ENCODE measurements at regions not wholly inside any gene's neighbourhood (a gene's known extent, or its start where the extent isn't known, plus 50 kb on each side); places are given as distances from the start of the nearest gene placed in this dataset.

DNA sequence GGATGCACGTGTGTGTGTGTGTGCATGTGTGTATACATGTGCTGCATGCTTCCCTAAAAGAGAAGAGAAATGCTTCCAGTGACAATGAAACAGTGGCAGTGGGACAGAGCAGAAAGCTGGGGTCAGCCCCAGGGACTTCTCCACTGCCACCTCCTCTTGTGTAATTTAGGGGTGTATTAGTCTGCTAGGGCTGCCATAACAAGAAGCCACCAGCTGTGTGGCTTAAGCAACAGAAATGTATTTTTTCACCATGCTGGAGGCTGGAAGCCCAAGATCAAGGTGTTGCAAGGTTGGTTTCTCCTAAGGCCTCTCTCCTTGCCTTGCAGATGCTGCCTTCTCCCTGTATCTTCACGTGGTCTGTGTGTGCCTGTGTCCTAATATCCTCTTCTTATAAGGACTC, 190.5 kb downstream of the CXCL12 start:
- Histone ChIP-seq H3K9me3 (ENCODE audit: low read length) (no peaks in the 10 kb centered on the region), H3K27me3 (ENCODE audit: control insufficient read depth in 1 of 2, insufficient read depth in 2 of 2, low read length in 2 of 2) (no peaks in the 10 kb centered on the region), H3K4me3 (ENCODE audit: low read depth in 1 of 2, low read length in 2 of 2) (no peak overlapping the region), H3K27ac (ENCODE audit: low read depth, low read length) (no peak overlapping the region), H3K9ac (ENCODE audit: low read length) (no peak overlapping the region), H3K4me1 (ENCODE audit: insufficient read depth, low read length) (peaks cover 43% of the 10 kb centered on the region), H3K36me3 (ENCODE audit: insufficient read depth, low read length) (no peaks in the 10 kb centered on the region)

DNA sequence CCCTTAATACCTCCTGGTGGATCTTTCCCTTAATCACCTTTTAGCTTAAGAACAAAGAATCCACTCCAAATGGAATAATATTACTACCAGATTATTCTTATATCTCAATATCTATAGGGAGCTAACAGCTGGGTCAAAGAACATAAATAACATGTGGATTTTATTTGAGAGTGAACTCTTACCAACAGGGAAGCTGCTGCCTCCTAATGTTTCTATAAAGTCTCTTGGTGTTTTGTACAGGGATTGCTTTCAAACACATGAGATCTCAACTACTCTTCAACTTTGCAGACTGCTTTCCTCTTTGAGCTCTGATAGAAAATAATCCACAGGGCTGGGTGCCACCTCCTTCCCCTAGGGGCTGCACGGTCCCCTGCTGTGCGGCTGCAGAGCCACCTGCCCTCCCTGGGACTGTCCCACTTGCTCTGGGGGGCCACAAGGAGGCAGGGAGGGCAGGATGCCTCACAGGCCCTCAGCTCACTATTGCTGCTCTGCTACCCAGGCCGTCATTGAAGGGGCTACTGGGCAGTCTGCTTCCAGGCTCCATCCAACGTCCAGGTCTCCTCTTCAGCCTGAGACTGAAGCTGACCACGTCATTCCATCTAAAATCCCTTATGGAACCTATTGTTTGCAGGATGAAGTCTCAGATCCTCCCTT, 191.2 kb downstream of the CXCL12 start:
- Histone ChIP-seq H3K9ac (ENCODE audit: low read length) (no peak overlapping the region), H3K27ac (ENCODE audit: low read depth, low read length) (no peak overlapping the region)

DNA sequence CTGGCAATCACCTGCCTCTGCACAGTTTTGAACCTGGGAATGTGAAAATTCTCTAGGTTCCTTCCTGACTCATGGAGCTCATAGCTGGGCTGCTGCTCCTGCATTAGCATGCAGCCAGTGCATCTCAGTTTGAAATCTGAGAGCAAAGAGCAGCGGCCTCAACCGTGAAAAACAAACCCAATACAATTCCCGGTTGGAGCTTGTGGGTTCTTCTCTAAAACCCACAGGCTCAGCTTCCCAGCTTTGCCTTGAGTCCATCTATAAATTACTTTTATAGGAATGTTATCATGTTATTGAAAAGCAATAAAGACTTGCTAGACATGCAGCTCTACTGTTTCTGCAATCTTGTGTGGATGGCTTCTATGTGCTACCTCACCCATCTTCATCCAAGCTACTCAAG, 191.7 kb downstream of the CXCL12 start:
- H3K27me3 ChIP-seq (ENCODE audit: control insufficient read depth in 1 of 2, insufficient read depth in 2 of 2, low read length in 2 of 2): no peaks in the 10 kb centered on the region
- H3K9me3 ChIP-seq (ENCODE audit: low read length): no peaks in the 10 kb centered on the region
- H3K9ac ChIP-seq (ENCODE audit: low read length): no peak overlapping the region
- peaks cover 40% of the 10 kb centered on the region for H3K4me1 ChIP-seq (ENCODE audit: insufficient read depth, low read length)
- H3K36me3 ChIP-seq (ENCODE audit: insufficient read depth, low read length): no peaks in the 10 kb centered on the region
- H3K27ac ChIP-seq (ENCODE audit: low read depth, low read length): no peak overlapping the region
- no peak overlapping the region for H3K4me3 ChIP-seq (ENCODE audit: low read depth in 1 of 2, low read length in 2 of 2)

More for the DNA sequence above, 191.2 kb downstream of the CXCL12 start:
- Histone ChIP-seq H3K4me1 (ENCODE audit: insufficient read depth, low read length) (peaks cover 43% of the 10 kb centered on the region), H3K27me3 (ENCODE audit: control insufficient read depth in 1 of 2, insufficient read depth in 2 of 2, low read length in 2 of 2) (no peaks in the 10 kb centered on the region), H3K36me3 (ENCODE audit: insufficient read depth, low read length) (no peaks in the 10 kb centered on the region), H3K4me3 (ENCODE audit: low read depth in 1 of 2, low read length in 2 of 2) (no peak overlapping the region), H3K9me3 (ENCODE audit: low read length) (no peaks in the 10 kb centered on the region)

DNA sequence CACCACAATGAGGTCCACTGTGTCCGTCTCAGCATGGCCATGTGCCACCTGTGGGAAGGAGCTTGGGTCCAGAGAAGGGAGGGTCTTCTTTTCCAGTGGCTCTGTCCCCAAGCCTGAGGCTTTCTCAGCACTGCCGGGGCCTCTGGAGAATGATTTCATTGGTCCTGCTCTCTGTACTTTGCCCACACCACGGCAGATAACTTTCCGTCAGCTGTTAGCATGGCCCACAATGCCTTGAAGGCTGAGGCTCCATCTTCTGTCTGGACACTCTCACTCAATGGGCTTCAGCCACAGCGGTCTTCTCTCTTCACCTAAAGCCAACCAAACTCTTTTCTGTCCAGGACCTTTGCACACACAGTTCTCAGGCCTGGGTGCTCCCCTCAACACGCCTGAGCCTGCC, 192.5 kb downstream of the CXCL12 start:
- Histone ChIP-seq H3K36me3 (ENCODE audit: insufficient read depth, low read length) (no peaks in the 10 kb centered on the region), H3K9ac (ENCODE audit: low read length) (no peak overlapping the region), H3K4me1 (ENCODE audit: insufficient read depth, low read length) (peaks cover 37% of the 10 kb centered on the region), H3K9me3 (ENCODE audit: low read length) (no peaks in the 10 kb centered on the region), H3K27me3 (ENCODE audit: control insufficient read depth in 1 of 2, insufficient read depth in 2 of 2, low read length in 2 of 2) (no peaks in the 10 kb centered on the region), H3K4me3 (ENCODE audit: low read depth in 1 of 2, low read length in 2 of 2) (no peak overlapping the region), H3K27ac (ENCODE audit: low read depth, low read length) (no peak overlapping the region)

- Histone ChIP-seq H3K4me3 (ENCODE audit: low read depth in 1 of 2, low read length in 2 of 2) (no peak overlapping the region), H3K27me3 (ENCODE audit: control insufficient read depth in 1 of 2, insufficient read depth in 2 of 2, low read length in 2 of 2) (no peaks in the 10 kb centered on the region), H3K9me3 (ENCODE audit: low read length) (no peaks in the 10 kb centered on the region), H3K9ac (ENCODE audit: low read length) (no peak overlapping the region), H3K4me1 (ENCODE audit: insufficient read depth, low read length) (peaks cover 39% of the 10 kb centered on the region), H3K27ac (ENCODE audit: low read depth, low read length) (no peak overlapping the region), H3K36me3 (ENCODE audit: insufficient read depth, low read length) (no peaks in the 10 kb centered on the region)
These were observed 194.4 kb downstream of the CXCL12 start for GRCh38 chr10:44190541-44190940.

GRCh38 chr10:44186821-44187220, 198.1 kb downstream of the CXCL12 start:
- no peaks in the 10 kb centered on the region for H3K36me3 ChIP-seq (ENCODE audit: insufficient read depth, low read length)
- no peak overlapping the region for H3K27ac ChIP-seq (ENCODE audit: low read depth, low read length)
- no peak overlapping the region for H3K4me3 ChIP-seq (ENCODE audit: low read depth in 1 of 2, low read length in 2 of 2)
- H3K27me3 ChIP-seq (ENCODE audit: control insufficient read depth in 1 of 2, insufficient read depth in 2 of 2, low read length in 2 of 2): no peaks in the 10 kb centered on the region
- no peak overlapping the region for H3K9ac ChIP-seq (ENCODE audit: low read length)
- H3K4me1 ChIP-seq (ENCODE audit: insufficient read depth, low read length): peaks cover 32% of the 10 kb centered on the region
- H3K9me3 ChIP-seq (ENCODE audit: low read length): no peaks in the 10 kb centered on the region

- Histone ChIP-seq H3K4me3 (ENCODE audit: low read depth in 1 of 2, low read length in 2 of 2) (no peak overlapping the region), H3K36me3 (ENCODE audit: insufficient read depth, low read length) (no peaks in the 10 kb centered on the region), H3K9ac (ENCODE audit: low read length) (no peak overlapping the region), H3K4me1 (ENCODE audit: insufficient read depth, low read length) (peaks cover 32% of the 10 kb centered on the region), H3K27ac (ENCODE audit: low read depth, low read length) (no peak overlapping the region), H3K27me3 (ENCODE audit: control insufficient read depth in 1 of 2, insufficient read depth in 2 of 2, low read length in 2 of 2) (no peaks in the 10 kb centered on the region), H3K9me3 (ENCODE audit: low read length) (no peaks in the 10 kb centered on the region)
These were observed 198.7 kb downstream of the CXCL12 start for GRCh38 chr10:44186150-44186549.

DNA sequence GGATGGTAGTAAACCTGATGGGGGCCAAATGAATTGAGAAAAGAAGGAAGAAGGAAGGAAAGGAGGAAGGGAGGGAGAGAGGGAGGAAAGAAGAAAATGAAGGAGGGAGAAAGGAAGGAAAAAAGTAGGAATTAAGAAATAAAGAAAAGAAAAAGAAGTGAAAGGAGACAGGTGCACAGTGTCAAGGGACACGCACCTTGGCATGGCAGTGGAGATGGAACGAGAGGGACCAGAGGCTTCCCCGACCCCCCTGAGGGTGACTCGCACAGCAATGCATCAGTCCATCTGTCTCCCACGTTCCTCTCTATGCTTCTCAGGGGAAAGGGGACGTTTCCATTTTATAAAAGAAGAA, 199.6 kb downstream of the CXCL12 start:
- Histone ChIP-seq H3K27ac (ENCODE audit: low read depth, low read length) (no peak overlapping the region), H3K36me3 (ENCODE audit: insufficient read depth, low read length) (no peaks in the 10 kb centered on the region), H3K9ac (ENCODE audit: low read length) (no peak overlapping the region), H3K4me3 (ENCODE audit: low read depth in 1 of 2, low read length in 2 of 2) (no peak overlapping the region), H3K27me3 (ENCODE audit: control insufficient read depth in 1 of 2, insufficient read depth in 2 of 2, low read length in 2 of 2) (no peaks in the 10 kb centered on the region), H3K4me1 (ENCODE audit: insufficient read depth, low read length) (peaks cover 41% of the 10 kb centered on the region), H3K9me3 (ENCODE audit: low read length) (no peaks in the 10 kb centered on the region)

GRCh38 chr10:44184633-44185314, 200.1 kb downstream of the CXCL12 start:
- no peaks in the 10 kb centered on the region for H3K9me3 ChIP-seq (ENCODE audit: low read length)
- no peaks in the 10 kb centered on the region for H3K27me3 ChIP-seq (ENCODE audit: control insufficient read depth in 1 of 2, insufficient read depth in 2 of 2, low read length in 2 of 2)
- no peak overlapping the region for H3K9ac ChIP-seq (ENCODE audit: low read length)
- no peak overlapping the region for H3K27ac ChIP-seq (ENCODE audit: low read depth, low read length)
- H3K4me1 ChIP-seq (ENCODE audit: insufficient read depth, low read length): peaks cover 46% of the 10 kb centered on the region
- H3K36me3 ChIP-seq (ENCODE audit: insufficient read depth, low read length): no peaks in the 10 kb centered on the region
- H3K4me3 ChIP-seq (ENCODE audit: low read depth in 1 of 2, low read length in 2 of 2): no peak overlapping the region

GRCh38 chr10:44183667-44184632, 200.9 kb downstream of the CXCL12 start:
- Histone ChIP-seq H3K36me3 (ENCODE audit: insufficient read depth, low read length) (no peaks in the 10 kb centered on the region), H3K27ac (ENCODE audit: low read depth, low read length) (no peak overlapping the region), H3K9ac (ENCODE audit: low read length) (no peak overlapping the region), H3K27me3 (ENCODE audit: control insufficient read depth in 1 of 2, insufficient read depth in 2 of 2, low read length in 2 of 2) (no peaks in the 10 kb centered on the region), H3K4me1 (ENCODE audit: insufficient read depth, low read length) (peaks cover 47% of the 10 kb centered on the region), H3K4me3 (ENCODE audit: low read depth in 1 of 2, low read length in 2 of 2) (no peak overlapping the region), H3K9me3 (ENCODE audit: low read length) (no peaks in the 10 kb centered on the region)

DNA sequence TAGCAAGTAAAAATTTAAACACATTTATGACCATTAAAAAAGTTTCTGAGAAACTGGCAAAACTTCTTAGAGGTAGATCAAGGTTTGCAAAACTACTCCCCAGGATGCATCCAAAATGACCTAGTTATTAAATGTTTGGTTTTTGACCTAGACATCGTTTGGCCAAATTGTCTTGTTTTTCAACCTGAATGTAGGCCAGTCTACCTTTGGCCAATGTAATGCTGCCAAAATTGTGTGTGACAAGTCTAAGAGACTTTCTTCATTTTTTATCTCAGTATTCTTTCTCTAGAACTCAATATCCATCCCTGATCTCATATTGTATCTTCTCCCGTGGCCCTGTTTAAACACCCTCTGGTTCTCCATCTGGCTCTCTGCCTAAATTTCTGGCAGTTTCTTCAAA, 202.0 kb downstream of the CXCL12 start:
- H3K36me3 ChIP-seq (ENCODE audit: insufficient read depth, low read length): no peaks in the 10 kb centered on the region
- H3K4me1 ChIP-seq (ENCODE audit: insufficient read depth, low read length): peaks cover 47% of the 10 kb centered on the region
- no peak overlapping the region for H3K27ac ChIP-seq (ENCODE audit: low read depth, low read length)

More for the DNA sequence above, 202.0 kb downstream of the CXCL12 start:
- no peak overlapping the region for H3K9ac ChIP-seq (ENCODE audit: low read length)
- no peak overlapping the region for H3K4me3 ChIP-seq (ENCODE audit: low read depth in 1 of 2, low read length in 2 of 2)
- H3K9me3 ChIP-seq (ENCODE audit: low read length): no peaks in the 10 kb centered on the region
- H3K27me3 ChIP-seq (ENCODE audit: control insufficient read depth in 1 of 2, insufficient read depth in 2 of 2, low read length in 2 of 2): no peaks in the 10 kb centered on the region
